Mesothelial cell of epicardium (in vitro differentiated cells): ENCODE measurements at regions not wholly inside any gene's neighbourhood (a gene's known extent, or its start where the extent isn't known, plus 50 kb on each side); places are given as distances from the start of the nearest gene placed in this dataset.

ENCODE experiments used
- DNase-seq, 2 experiments: peaks; one replicate each; pipeline ENCODE4 v3.0.0; 2021; ENCODE audit warnings: low spot score in 2 of 2; ENCODE audit not compliant: unreplicated experiment in 2 of 2
- H3K27ac Mint-ChIP-seq: 2 replicates; pipeline ENCODE4 v1.8.0; 2021; ENCODE audit warnings: mixed read lengths
- H3K27me3 Mint-ChIP-seq: 2 replicates; pipeline ENCODE4 v1.8.0; 2021; ENCODE audit warnings: low read depth, mixed read lengths
- H3K36me3 Mint-ChIP-seq: 2 replicates; pipeline ENCODE4 v1.8.0; 2021; ENCODE audit warnings: mixed read lengths
- H3K4me1 Mint-ChIP-seq: 2 replicates; pipeline ENCODE4 v1.8.0; 2021; ENCODE audit warnings: mixed read lengths
- H3K4me3 Mint-ChIP-seq: 2 replicates; pipeline ENCODE4 v1.8.0; 2021; ENCODE audit warnings: mild to moderate bottlenecking, moderate library complexity, mixed read lengths
- H3K9me3 Mint-ChIP-seq: 2 replicates; pipeline ENCODE4 v1.8.0; 2021; ENCODE audit warnings: mixed read lengths
- CTCF ChIP-seq: fragments of 200-600 bp; sonication (generic); IDR thresholded peaks from one replicate; pipeline ENCODE4 v1.5.0; 2021; ENCODE audit warnings: antibody characterized with exemption; ENCODE audit not compliant: unreplicated experiment

GRCh38 chr1:216830424-216831210 lies 107.4 kb upstream of the ESRRG start:
- no peak for DNase-seq
- H3K36me3 Mint-ChIP-seq = peaks cover 2% of the 10 kb centered on the region
- TF ChIP-seq CTCF = peak; percentile 35
- peaks cover 11% of the 10 kb centered on the region for H3K4me1 Mint-ChIP-seq
- no peak overlapping the region for H3K4me3 Mint-ChIP-seq
- peaks cover 7% of the 10 kb centered on the region for H3K9me3 Mint-ChIP-seq
- H3K27me3 Mint-ChIP-seq = peaks cover 92% of the 10 kb centered on the region
- no peak overlapping the region for H3K27ac Mint-ChIP-seq

DNA sequence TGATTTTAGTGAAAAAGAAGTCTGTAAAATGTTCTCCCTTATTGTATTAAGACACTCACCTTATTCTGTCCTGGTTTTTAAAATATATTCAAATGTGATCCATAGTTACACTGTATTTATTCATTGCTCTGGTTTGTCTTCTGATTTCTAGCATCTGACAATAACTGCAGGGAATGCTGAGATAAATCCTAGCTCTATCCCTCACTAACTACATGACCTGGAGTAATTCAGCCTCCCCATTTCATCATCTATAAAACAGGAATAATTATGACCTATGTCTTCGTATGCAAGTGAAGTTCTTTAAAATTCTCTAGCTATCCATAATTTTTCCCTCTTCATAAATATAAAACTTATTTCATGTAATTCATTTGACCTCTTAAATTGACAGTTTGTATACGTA lies 104.0 kb upstream of the ESRRG start:
- H3K27me3 Mint-ChIP-seq = peaks cover 90% of the 10 kb centered on the region
- no peak overlapping the region for H3K27ac Mint-ChIP-seq
- no peaks in the 10 kb centered on the region for H3K36me3 Mint-ChIP-seq
- TF ChIP-seq CTCF = no peak
- DNase-seq = no peak
- peaks cover 12% of the 10 kb centered on the region for H3K4me1 Mint-ChIP-seq
- H3K9me3 Mint-ChIP-seq = no peaks in the 10 kb centered on the region
- no peak overlapping the region for H3K4me3 Mint-ChIP-seq

GRCh38 chr1:216826646-216827045 lies 103.4 kb upstream of the ESRRG start:
- Mint-ChIP-seq H3K27ac (no peak overlapping the region), H3K4me1 (peaks cover 12% of the 10 kb centered on the region), H3K36me3 (no peaks in the 10 kb centered on the region), H3K4me3 (no peak overlapping the region), H3K9me3 (no peaks in the 10 kb centered on the region), H3K27me3 (peaks cover 91% of the 10 kb centered on the region)
- no peak for TF ChIP-seq CTCF
- no peak for DNase-seq

DNA sequence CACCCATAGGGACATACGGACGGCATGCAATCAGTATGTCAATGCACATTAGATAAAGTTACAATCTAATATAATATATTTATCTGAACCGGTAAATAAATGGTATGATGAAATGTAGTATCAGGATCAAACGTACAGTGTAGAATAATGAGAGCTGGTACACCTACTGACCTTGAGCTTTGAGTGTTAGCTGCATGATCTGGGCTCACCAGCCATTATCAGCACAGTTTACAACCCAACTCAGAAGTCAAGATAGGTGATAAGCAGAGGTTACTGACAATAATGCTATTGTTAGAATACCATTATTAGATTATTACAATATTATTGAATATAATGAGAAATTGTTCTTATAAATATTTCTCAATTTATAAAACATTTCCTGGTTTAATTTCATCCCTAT lies 103.0 kb upstream of the ESRRG start:
- Mint-ChIP-seq H3K4me1 (peaks cover 12% of the 10 kb centered on the region), H3K36me3 (no peaks in the 10 kb centered on the region), H3K27me3 (peaks cover 90% of the 10 kb centered on the region), H3K4me3 (no peak overlapping the region), H3K9me3 (no peaks in the 10 kb centered on the region), H3K27ac (no peak overlapping the region)
- no peak for TF ChIP-seq CTCF
- no peak for DNase-seq

- H3K27me3 Mint-ChIP-seq = peaks cover 90% of the 10 kb centered on the region
- no peaks in the 10 kb centered on the region for H3K9me3 Mint-ChIP-seq
- H3K4me3 Mint-ChIP-seq = no peak overlapping the region
- no peak for TF ChIP-seq CTCF
- no peak overlapping the region for H3K27ac Mint-ChIP-seq
- DNase-seq = no peak
- peaks cover 7% of the 10 kb centered on the region for H3K4me1 Mint-ChIP-seq
- no peaks in the 10 kb centered on the region for H3K36me3 Mint-ChIP-seq
These were observed 102.3 kb upstream of the ESRRG start for GRCh38 chr1:216825557-216825956.

DNA sequence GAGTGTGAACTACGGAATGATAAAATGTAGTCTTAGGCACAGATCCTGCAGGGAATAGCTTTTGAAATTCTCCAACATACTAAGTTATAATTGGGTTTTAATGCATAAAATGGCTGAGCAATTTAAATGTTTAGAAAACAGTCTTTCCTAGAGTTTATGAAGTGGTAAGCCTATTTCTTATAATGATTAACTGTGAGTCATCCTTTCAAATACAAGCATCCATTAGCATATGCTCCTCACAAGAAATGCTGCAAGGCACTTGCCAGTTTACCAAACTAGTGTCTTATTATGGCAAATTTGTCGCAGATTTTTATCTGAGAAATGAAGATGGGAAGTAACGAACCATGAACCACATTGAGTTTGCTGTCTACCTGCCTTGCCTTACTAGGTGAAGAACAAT lies 101.3 kb upstream of the ESRRG start:
- H3K27ac Mint-ChIP-seq = no peak overlapping the region
- no peak for TF ChIP-seq CTCF
- DNase-seq = no peak
- no peaks in the 10 kb centered on the region for H3K36me3 Mint-ChIP-seq
- H3K4me3 Mint-ChIP-seq = no peak overlapping the region
- H3K27me3 Mint-ChIP-seq = peaks cover 88% of the 10 kb centered on the region
- no peaks in the 10 kb centered on the region for H3K9me3 Mint-ChIP-seq
- H3K4me1 Mint-ChIP-seq = peaks cover 3% of the 10 kb centered on the region
